Fibroblast of skin of right biceps (primary cell): ENCODE measurements at regions not wholly inside any gene's neighbourhood (a gene's known extent, or its start where the extent isn't known, plus 50 kb on each side); places are given as distances from the start of the nearest gene placed in this dataset.

Experiments
- DNase-seq: peaks from one replicate; pipeline ENCODE4 v3.0.0-alpha.2; 2013

DNA sequence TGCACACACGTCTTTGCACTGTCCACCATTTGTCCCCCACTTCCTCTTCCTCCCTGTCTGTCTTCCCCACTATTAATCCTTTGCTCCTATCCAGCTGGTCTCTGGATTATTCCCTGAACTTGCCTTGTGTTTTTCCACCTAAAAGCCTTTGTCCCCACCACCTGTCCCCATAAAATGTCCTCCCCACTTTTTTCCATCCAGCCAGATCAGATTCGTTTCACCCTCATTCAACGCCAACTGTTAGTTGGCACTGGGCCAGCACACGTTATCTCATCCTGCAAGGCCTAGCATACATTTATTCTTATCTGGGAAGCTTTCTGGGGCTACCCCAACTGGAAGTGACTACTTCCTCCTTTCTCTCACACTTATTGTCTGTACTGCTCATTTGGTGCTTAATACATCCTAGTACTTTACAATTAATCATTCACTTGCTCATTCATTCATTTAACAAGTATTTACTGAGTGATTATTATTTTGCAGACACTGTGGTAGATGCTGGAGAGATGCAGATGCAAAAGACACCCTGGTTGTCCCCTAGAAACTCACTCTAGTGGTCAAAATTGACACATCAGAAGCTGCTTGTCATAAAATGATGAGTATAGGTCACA lies 96.2 kb downstream of the RASSF10 start:
- no peak for DNase-seq

DNA sequence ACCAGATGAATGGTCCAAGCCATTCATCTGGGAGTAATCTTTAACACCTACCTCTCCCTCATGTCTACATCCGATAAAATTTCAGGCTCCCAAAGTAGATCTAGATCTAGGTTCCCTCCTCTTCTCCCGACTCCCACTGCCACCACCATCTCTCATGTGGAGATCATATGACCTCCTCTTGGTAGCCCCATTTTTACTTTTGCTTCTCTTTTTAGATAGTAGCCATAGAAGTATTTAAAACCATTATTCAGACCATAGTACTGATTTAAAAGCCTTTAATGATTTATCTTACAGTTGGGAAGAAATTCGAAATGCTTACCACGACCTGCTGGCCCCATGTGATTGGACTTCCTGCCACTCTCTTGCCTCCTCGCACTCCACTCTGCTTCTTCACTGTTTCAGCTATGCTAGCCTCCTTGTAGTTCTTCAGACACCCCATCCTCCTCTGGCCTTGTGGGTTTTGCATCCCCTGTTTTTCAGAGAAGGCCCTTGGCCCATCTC lies 98.5 kb downstream of the RASSF10 start:
- DNase-seq, result no peak

DNA sequence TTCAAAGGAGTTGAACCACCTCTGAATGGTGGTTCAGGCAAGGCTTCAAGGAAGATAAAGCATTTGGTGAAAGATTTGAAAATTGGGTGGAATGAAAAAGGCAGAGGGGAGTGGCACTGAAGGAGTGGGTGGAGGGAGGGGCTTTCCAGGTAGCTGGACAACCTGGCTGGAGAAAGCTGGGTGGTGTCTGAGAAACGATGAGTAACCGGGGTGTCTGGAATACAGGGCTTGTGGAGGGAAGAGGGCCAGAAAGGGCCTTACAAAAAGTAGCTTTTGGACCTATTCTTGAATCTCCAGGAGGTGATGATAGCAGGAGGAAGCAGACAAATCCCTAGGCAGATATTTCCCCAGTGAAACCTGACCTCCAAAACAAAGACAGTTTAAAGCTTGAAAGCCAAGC lies 99.3 kb downstream of the RASSF10 start:
- DNase-seq, result no peak

DNA sequence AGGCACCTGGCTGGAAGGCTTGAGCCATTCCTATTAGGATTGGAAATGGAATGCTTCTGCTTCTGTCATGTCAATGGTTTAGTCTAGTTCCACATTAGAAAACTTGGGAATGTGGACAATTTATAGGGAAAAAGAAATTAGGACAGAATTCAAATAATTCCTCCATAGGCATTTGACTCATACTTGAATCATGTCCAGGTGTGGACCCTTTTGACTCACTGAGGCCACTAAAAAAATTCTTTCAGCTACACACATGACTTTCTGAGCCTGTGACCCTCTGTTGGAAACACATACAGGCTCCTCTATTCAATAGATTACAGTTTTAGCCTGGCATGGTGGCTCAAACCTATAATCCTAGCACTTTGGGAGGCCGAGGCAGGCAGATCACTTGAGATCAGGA lies 100.5 kb downstream of the RASSF10 start:
- no peak for DNase-seq

DNA sequence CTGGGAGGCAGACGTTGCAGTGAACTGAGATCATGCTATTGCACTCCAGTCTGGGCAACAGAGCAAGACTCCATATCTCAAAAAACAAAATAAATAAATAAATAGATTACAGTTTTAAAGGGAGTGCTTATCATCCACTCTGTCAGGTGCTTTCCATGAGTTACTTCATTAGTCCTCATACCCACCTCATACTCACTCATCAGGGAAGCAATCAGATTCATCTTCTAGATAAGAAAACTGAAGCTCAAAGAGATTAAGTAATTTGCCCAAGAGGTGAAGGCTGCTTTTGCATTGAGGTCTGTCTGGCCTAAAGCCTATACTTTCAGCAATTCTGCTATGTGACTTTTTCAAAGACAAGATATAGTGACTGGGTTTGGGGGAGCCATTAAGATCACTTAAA lies 101.0 kb downstream of the RASSF10 start:
- no peak for DNase-seq

DNA sequence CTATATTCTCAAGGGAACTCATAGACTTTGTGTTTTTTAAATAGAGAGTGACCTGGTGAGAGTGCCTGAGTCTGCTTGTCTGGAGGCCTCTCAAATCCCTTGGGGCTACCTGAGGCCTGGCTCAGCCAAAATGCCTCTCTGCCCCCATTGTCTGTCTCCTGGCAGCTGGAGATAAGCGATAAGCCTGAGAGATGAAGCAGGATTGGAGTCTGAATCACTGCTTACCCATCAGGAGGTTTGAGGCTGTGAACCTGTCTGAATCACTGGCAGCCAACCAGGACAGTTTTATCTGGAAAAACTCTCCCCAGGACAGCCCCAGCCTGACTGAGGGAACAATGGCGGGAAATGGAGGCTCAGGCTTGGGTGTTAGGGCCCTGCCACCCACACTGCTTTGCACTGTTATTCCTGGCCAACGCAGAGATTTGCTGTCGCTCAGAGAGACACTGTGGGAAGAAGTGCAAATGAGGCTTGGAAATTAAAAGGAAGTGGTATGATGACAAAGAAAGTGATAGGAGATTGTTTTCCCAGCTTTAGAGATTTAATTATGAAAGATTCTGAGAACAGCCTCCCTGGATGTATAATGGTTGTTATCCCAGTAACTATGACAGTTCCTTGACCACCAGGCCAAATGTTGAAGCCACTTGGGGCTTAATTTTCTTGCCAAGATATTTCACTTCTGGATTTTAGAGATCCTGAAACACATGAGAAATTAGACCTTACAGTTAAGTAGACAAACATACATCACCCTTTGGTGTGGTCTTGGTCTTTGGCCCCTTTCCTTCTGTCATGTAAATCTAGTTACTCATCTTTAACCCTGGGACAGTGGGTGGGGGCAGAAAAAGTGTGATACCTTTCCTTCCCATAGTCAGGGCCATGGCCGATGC lies 102.1 kb downstream of the RASSF10 start:
- peak; percentile 52 for DNase-seq

DNA sequence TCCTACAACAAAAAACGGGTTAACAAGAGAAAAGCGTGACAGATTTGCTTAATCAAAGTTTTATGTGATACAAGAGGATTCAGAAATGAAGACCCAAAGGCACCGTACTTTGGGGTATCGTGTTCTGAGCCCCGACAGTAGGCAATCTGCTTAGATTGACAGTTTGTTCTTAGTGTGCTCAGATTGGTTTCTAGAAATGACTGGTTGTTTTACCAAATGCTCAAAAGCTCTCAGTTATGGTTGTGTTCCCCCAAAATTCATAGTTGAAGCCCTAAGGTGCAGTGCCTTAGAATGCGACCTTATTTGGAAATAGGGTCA lies 102.7 kb downstream of the RASSF10 start:
- DNase-seq, result no peak

DNA sequence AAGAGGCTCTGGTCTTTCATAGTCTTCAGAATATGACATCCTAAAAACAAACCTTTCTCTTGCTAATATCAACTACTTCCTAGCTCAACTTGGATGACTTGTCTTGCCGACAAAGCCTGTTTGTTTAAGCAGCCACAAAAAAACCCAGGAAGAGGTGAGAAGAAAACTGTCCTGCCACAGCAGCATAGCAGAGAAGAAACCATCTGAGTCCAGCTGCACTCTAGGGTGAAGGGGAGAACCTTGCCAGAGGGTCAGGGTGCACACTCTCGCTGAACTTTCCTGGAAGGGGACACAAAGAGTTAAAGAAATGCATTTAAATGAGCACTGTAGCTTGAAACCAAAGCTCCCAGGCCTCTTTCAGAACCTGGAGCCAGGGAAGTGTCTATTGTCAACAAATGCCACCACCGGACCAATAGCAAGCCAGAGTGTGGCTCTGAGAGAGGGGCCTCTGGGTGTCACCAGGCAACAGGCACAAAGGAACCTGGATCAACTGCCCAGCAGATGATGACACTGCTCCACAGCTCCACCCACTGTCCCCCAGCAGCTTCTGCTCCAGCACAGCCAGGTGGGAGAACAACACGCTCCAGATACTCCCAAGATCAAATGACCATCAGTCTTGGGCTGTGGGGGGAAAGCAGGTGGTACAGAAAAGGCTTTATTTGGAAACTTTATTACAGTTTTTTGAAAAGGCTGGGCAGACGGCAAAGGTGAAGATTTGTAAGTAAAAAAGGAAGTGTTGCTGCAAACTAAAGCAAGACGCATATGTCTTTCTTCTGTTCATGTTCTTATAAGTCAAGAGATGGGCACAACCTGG lies 105.7 kb downstream of the RASSF10 start:
- no peak for DNase-seq

DNA sequence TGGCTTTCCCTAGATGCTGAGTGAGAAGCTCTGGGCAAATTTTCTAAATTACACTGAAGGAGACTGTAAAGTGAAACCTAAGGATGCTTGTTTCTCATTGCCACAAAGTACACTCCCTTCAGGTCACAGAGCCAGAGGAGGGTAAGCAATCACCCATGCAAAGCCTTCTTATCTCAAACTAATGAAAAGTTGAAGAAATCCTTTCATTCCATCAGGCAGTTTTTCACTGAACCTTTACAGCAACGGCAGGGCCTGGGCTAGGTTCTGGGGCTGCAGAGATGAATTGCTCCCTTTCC lies 106.2 kb downstream of the RASSF10 start:
- no peak for DNase-seq

DNA sequence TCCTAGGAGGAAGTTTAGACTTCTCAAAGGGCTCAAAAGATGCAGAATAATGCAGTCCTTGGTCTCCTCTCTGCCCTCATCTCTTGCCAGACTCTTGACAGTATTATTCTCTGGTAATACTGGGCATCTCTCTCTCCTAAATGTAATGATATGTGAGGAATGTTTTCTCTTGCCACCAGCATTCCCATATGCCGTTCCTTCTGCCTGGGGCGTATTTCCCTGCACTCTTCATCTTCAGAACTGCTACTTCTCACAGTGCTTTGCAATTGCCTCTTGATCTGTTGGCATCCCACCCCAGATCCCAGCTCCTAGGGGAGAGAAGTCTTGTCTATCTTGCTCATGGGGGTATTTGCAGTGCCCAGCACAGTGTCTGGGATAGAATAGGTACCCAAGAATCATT lies 107.4 kb downstream of the RASSF10 start:
- DNase-seq, result no peak

DNA sequence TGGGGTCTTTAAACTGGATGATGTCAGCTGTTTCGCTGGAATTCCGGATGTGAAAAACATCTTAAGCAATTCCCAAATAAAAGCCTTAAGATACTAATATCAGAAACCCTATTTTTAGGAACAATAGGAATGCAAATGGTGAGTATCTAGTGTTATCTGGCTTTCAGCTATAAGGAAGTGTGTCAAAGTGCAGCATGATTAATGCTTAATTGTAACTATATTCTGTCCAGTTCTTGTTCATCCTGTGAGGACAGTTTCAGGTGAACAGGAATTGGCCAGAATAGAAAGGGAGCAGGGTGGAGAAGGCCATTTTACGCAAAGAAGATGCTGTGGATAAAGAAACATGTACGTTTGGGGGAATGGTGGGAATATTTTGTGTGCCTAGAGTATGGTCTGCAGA lies 108.2 kb downstream of the RASSF10 start:
- no peak for DNase-seq

DNA sequence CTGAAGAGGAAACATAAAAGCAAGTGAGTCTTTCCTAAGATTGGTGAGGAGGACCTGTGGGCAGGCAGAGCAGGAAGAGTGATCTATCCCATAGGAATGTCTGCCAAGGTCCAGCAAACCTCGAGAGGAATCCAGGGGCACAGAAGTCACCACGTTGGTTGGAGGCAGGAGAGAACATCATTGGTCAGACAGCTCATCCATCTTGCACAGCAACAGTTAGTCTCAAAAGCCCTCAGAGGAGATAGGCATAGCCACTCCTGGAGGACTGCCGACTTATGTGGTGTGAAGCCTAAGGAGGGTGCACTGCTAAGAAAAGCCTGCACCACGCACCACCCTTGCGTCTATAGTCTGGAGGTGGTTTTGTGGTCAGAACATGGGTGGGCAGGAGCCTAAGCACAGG lies 109.1 kb downstream of the RASSF10 start:
- peak; percentile 96 for DNase-seq

DNA sequence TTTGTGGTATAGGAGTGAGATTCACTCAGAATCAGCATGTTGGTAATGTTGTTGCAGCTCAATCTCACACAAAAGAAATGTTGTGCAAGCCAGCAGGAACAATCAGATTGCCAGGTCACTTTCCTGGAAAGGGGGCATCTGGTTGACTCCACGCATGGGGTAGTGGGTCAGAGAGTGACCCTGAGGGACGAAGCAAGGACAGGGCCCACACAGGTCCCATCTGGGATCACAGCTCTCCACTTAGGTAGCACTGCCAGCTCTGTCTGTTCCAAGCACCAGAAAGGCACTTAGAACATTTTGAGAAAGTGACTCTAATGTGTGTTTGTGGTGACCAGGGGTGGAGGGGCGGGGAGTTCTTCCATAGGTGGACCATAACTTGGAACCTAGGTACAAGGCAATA lies 109.5 kb downstream of the RASSF10 start:
- no peak for DNase-seq

DNA sequence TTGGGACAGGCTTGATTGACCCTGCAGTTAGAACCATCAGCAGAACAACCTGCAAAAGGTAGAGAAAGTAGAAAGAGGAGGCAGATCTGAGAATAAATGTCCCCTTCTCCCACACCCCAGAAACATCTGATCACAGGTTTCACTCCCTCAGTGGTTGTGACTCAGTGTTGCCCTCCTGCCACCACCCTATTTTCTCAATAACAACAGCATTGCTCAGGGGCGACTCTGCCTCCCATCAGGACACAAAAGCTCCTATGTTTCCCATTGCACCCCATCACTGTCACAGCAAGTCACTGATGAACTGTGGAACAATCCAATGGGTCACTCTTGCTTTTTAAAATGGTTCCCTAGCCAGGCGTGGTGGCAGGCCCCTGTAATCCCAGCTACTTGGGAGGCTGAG lies 110.2 kb downstream of the RASSF10 start:
- peak; percentile 43 for DNase-seq

DNA sequence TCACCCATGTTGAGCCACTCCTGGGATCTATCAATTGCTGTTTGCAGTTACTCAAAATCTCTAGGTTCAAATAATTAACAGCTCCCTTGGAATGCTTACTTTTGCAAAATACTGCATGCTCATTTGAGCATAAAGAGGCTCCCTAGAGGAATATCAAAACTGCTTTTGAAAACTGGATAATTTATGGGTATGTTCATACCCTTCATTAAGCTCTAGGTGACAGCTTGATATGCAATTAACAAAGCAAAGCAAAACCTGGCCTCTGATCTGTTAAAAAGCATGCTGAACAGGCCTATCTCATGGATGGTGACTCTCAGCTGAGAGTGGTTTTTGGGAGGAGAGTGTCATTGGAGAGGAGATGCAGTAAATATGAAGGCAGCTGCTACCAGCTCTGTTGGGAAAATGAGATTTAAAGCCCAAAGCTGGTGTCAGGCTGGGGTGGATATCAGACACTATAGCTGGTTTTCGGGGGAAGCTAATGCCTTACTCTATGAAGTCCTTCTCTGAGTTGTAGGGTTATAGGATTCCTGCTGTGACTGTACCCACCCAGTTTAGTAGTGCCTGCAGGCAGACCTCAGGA lies 110.9 kb downstream of the RASSF10 start:
- DNase-seq, result peak; percentile 29

DNA sequence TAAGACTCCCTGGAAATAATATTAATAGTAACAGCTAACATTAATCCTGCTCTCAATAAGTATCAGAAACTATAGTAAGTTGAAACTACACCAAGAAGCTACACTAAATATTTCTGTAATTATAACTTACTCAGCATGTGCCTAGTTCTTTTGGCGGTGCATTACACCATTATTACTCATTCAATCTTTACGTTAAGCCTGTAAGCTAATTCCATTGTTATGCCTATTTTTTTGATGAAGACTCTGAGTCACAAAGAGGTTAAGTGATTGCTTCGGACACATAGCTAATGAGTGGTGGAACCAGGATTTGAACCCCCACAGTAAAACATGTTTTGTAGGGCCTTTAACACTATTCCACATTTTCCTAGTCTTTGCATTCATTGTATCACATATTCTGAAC lies 111.6 kb downstream of the RASSF10 start:
- peak; percentile 93 for DNase-seq

DNA sequence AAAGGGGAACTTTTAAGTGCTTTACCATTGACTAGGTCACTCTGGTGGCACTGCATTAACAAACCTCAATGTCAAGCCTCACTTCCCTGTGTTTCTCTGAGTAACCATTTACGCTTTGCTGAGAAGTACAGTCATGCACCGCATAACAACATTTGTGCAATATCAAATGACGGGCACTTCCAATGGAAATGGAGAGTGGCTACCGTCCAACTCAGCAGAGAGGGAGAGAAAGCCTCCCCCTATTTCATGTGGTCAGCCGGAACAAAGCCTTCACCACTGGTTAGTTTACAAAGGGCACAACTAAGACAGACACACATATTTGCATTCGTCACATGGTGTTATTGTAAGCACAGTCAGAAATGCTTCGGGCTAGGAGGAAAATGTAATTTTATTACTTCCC lies 117.3 kb downstream of the RASSF10 start:
- peak; percentile 50 for DNase-seq

DNA sequence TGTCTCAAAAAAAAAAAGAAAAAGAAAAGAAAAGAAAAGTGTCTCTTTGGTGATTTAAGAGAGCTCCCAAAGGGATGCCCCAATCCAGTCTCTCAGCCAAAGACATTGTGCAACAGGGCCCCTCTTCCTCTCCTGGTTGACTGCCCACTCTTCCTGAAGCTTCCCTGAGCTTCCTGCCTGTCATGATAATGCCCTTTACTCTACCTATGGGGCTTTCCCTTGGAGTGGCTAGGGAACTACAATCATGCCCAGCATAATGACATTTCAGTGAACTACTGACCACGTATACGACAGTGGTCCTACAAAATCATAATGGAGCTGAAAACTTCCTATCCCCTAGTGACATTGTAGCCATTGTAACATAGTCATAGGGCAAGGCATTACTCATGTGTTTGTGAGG lies 118.0 kb downstream of the RASSF10 start:
- no peak for DNase-seq

DNA sequence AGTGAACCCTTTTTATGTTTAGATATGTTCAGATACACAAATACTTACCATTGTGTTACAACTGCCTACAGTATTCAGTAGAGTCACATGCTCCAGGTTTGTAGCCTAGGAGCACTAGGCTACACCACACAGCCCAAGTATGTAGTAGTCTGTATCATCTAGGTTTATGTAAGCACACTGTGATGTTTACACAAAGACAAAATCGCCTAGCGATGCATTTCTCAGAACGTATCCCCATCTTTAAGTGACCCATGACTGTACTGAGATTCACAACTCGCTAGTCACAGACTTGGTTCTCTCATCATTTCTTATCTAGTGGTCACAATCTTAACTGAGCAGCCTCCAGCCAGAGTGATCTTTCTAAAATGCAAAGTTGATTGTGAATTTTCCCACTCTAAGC lies 119.2 kb downstream of the RASSF10 start:
- no peak for DNase-seq

DNA sequence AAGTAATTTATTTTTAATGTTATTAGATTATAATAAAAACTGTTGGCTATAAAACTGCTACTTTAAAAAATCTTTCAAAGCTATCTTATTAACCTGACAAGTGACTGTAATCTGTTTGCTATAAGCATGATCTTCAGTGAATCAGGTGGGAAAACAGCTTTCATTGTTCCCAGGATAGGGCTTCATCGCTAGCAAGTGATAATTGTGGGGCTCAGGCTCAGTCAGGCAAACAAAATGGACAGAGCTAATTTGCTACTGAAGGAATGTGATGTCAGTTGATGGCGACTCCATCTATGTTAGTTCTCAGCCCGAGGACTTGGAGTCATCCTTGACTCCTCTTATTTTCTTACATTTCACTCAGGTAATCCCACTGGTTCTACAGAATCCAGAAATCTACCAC lies 125.0 kb downstream of the RASSF10 start:
- DNase-seq, result no peak

DNA sequence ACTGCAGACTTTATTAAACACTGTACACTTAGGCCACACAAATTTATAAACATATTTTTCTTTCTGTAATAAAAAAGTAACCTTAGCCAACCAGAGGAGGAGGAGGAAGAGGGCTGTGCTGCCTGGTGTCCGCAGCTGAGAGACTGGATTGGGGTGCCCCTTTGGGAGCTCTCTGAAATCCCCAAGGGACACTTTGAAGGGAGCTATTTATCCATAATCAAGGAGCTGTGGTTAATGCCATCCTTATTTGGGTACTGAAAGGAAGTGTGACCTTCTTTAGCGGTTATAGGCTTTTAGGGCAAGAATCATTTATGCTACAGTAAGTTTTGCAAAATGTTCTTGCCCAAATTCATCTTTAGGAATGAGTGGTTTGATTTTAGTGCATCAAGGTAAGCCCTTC lies 125.8 kb downstream of the RASSF10 start:
- no peak for DNase-seq

DNA sequence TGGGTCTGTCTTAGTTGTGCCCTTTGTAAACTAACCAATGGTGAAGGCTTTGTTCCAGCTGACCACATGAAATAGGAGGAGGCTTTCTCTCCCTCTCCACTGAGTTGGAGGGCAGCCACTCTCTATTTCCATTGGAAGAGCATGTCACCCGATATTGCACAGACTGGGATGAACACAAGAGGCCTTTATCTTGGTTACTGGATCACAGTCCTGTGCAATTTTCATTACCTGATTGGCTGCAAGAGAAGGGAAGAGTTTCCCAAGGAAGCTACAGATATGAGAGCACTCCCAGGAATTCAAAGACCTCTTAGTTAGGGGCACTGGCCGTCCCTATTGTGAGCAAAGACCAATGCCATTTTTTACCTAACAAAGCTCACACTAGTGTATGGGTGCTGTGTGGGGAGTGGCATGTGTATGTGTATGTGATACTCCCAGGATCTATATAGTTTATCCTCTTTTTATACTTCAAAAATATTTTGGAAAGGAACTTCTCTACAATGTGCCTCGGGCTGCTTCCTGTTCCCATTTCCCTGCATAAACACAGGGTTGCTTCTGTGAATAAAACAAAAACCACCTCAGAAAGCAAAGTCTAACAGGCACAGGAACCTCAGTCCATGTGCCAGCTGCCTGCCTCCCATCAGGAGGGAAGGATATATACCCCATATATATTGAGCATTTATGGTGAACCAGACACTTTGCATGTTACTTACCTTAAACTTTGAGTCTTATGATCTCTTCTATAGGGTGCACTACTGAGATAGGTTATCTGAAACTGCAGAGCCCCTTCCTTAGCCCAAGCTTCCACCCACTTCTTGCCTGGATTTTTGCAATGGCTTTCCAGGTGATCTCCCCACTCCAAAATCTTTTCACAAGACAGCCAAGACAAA lies 126.5 kb downstream of the RASSF10 start:
- peak; percentile 76 for DNase-seq

DNA sequence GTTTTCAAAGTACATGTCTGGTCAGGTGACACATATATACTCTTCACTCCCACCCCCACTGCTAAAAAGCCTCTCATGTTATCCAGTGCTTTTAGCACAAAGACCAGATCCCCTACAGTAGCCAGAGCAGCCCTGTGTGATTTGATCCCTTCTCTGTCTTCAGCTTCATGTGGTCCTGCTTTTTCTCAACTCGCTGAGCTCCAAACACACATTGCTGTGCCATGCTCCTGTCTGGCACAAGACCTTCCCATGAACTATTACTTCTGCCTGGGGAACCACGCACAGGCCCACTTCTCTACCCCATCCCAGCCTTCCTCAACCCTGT lies 127.1 kb downstream of the RASSF10 start:
- DNase-seq, result no peak
